ENCODE measurements at regions not wholly inside any gene's neighbourhood (a gene's known extent, or its start where the extent isn't known, plus 50 kb on each side); places are given as distances from the start of the nearest gene placed in this dataset.

DNA sequence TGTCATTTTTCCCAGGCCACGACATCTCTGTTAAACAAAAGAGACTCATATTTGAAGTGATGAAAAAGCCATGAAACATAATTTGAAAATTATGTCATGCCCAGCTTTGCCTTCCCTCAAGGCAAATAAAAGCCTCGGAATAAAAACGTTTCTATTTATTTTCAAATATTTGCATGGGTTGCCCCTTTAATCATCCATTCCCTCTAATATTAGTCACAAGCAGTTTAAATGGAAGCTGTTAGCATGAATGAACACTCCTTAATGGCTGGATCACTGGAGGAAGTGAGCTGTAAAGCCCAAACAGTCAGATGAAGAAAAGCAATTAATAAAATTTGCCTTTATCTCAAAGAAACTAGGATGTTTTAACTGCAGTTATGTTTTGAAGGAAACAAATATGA lies 69.3 kb upstream of the STMND1 start (continued):
- TF ChIP-seq, protein P1, sequence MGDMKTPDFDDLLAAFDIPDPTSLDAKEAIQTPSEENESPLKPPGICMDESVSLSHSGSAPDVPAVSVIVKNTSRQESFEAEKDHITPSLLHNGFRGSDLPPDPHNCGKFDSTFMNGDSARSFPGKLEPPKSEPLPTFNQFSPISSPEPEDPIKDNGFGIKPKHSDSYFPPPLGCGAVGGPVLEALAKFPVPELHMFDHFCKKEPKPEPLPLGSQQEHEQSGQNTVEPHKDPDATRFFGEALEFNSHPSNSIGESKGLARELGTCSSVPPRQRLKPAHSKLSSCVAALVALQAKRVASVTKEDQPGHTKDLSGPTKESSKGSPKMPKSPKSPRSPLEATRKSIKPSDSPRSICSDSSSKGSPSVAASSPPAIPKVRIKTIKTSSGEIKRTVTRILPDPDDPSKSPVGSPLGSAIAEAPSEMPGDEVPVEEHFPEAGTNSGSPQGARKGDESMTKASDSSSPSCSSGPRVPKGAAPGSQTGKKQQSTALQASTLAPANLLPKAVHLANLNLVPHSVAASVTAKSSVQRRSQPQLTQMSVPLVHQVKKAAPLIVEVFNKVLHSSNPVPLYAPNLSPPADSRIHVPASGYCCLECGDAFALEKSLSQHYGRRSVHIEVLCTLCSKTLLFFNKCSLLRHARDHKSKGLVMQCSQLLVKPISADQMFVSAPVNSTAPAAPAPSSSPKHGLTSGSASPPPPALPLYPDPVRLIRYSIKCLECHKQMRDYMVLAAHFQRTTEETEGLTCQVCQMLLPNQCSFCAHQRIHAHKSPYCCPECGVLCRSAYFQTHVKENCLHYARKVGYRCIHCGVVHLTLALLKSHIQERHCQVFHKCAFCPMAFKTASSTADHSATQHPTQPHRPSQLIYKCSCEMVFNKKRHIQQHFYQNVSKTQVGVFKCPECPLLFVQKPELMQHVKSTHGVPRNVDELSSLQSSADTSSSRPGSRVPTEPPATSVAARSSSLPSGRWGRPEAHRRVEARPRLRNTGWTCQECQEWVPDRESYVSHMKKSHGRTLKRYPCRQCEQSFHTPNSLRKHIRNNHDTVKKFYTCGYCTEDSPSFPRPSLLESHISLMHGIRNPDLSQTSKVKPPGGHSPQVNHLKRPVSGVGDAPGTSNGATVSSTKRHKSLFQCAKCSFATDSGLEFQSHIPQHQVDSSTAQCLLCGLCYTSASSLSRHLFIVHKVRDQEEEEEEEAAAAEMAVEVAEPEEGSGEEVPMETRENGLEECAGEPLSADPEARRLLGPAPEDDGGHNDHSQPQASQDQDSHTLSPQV (IDR thresholded peaks at IDR 0.05) = no peak
- TF ChIP-seq NFYA (IDR thresholded peaks at IDR 0.05; ENCODE audit: borderline replicate concordance, low read depth, low read length) (no peak), JUND (IDR thresholded peaks at IDR 0.05; ENCODE audit: low read depth, low read length) (no peak), NBN (IDR thresholded peaks at IDR 0.05) (no peak), FOS (IDR thresholded peaks at IDR 0.05; ENCODE audit: borderline replicate concordance, extremely low read depth, insufficient read length) (no peak), ZZZ3 (IDR thresholded peaks at IDR 0.05; ENCODE audit: control insufficient read depth, insufficient read length, low read depth) (no peak), RELA (IDR thresholded peaks at IDR 0.05; ENCODE audit: borderline replicate concordance, partially characterized antibody) (no peak)
- TF ChIP-seq, protein P2, sequence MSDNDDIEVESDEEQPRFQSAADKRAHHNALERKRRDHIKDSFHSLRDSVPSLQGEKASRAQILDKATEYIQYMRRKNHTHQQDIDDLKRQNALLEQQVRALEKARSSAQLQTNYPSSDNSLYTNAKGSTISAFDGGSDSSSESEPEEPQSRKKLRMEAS (IDR thresholded peaks at IDR 0.05; ENCODE audit: low read depth, low read length) = no peak
- TF ChIP-seq, protein P3, sequence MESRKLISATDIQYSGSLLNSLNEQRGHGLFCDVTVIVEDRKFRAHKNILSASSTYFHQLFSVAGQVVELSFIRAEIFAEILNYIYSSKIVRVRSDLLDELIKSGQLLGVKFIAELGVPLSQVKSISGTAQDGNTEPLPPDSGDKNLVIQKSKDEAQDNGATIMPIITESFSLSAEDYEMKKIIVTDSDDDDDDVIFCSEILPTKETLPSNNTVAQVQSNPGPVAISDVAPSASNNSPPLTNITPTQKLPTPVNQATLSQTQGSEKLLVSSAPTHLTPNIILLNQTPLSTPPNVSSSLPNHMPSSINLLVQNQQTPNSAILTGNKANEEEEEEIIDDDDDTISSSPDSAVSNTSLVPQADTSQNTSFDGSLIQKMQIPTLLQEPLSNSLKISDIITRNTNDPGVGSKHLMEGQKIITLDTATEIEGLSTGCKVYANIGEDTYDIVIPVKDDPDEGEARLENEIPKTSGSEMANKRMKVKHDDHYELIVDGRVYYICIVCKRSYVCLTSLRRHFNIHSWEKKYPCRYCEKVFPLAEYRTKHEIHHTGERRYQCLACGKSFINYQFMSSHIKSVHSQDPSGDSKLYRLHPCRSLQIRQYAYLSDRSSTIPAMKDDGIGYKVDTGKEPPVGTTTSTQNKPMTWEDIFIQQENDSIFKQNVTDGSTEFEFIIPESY (IDR thresholded peaks at IDR 0.05) = no peak
